GM12892 (cell line): ENCODE measurements at regions not wholly inside any gene's neighbourhood (a gene's known extent, or its start where the extent isn't known, plus 50 kb on each side); places are given as distances from the start of the nearest gene placed in this dataset.

ENCODE experiments used
- POLR2A ChIP-seq: IDR thresholded peaks from 2 replicates; pipeline ENCODE4 v1.6.1; 2011; ENCODE audit warnings: low read depth, low read length, control low read depth
- POLR2AphosphoS5 ChIP-seq: IDR thresholded peaks from 2 replicates; pipeline ENCODE4 v1.6.1; 2011; ENCODE audit warnings: low read depth, low read length, control low read depth

GRCh38 chr2:66853585-66853984 lies 418.7 kb downstream of the MEIS1 start:
- no peak for TF ChIP-seq POLR2A
- TF ChIP-seq POLR2AphosphoS5, result no peak
